ENCODE measurements at regions not wholly inside any gene's neighbourhood (a gene's known extent, or its start where the extent isn't known, plus 50 kb on each side); places are given as distances from the start of the nearest gene placed in this dataset.

DNA sequence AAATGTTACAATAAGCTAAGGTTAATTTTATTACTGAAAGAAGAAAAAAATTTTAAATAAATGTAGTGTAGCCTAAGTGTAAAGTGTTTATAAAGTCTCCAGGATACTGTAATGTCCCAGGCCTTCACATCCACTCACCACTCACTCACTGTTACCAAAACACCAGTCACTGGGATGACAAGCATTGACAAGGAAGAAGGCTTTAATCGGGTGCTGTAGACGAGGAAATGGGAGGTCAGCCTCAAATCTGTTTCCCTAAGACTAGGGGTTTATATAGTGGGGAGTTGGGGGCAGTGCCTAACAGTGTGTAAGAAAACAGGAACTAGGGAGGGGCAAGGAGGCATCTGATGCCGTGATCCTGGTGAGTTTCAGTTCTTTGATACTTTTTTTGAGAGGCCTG is 69.4 kb downstream of the CHRM3 start:
- TF ChIP-seq CTCF (IDR thresholded peaks at IDR 0.05; ENCODE audit: low read length) (no peak), EZH2phosphoT487 (IDR thresholded peaks at IDR 0.05; ENCODE audit: low read length) (no peak), EZH2 (optimal IDR thresholded peaks at IDR 0.05; ENCODE audit: low read depth, low read length) (no peak)
